ENCODE measurements at regions not wholly inside any gene's neighbourhood (a gene's known extent, or its start where the extent isn't known, plus 50 kb on each side); places are given as distances from the start of the nearest gene placed in this dataset.

DNA sequence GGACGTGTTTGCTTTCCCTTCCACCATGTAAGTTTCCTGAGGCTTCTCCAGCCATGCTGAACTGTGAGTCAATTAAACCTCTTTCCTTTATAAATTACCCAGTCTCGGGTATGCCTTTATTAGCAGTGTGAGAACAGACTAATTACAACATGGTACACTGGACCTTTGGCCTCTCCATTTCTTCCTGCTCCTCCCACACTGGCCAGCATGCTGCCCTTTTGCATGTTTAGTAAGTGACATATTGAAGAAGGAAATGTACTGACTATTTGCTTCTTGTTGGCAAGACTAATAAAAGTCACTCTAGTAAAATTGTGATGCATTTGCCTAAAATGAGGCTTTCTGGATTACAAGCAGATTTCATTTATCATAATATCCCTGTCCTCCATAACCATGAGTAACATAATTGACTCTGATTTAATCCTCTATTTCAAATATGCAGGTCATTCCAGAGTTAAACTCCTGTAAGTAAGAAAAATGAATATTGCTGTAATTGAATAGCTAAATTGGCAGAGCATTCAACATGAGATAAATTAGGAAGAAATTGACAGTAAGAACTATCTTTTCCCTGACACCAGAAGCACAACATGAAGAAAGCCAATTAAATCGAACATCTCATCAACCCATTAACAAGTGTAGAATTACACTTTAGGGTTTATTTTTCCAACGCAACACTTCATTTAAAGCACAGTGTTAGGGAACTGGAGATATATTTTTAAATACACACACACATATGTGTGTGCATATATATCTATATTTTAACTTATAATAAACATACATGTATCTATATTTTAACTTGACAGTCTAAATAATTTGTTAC, 427.8 kb upstream of the ZP4 start:
- Histone ChIP-seq H3K9ac (ENCODE audit: low read depth, low read length) (no peak overlapping the region), H3K4me1 (ENCODE audit: insufficient read depth, low read length) (no peaks in the 10 kb centered on the region), H3K9me3 (ENCODE audit: insufficient read depth, low read length, severe bottlenecking) (no peaks in the 10 kb centered on the region), H2AFZ (ENCODE audit: low read depth, low read length) (no peak overlapping the region), H3K4me2 (ENCODE audit: insufficient read depth, low read length) (no peak overlapping the region), H3K4me3 (ENCODE audit: low read depth in 1 of 2, low read length in 2 of 2) (no peak overlapping the region), H3K79me2 (ENCODE audit: insufficient read depth, low read length) (no peaks in the 10 kb centered on the region), H3K27me3 (ENCODE audit: insufficient read depth, low read length, poor library complexity) (no peaks in the 10 kb centered on the region), H4K20me1 (ENCODE audit: insufficient read depth, low read length) (no peaks in the 10 kb centered on the region), H3K27ac (ENCODE audit: low read length) (no peak overlapping the region), H3K36me3 (ENCODE audit: insufficient read depth, low read length) (no peaks in the 10 kb centered on the region)
- ATAC-seq (ENCODE audit: insufficient read depth, low read depth) (no peak), DNase-seq (no peak)
- TF ChIP-seq, protein P1, sequence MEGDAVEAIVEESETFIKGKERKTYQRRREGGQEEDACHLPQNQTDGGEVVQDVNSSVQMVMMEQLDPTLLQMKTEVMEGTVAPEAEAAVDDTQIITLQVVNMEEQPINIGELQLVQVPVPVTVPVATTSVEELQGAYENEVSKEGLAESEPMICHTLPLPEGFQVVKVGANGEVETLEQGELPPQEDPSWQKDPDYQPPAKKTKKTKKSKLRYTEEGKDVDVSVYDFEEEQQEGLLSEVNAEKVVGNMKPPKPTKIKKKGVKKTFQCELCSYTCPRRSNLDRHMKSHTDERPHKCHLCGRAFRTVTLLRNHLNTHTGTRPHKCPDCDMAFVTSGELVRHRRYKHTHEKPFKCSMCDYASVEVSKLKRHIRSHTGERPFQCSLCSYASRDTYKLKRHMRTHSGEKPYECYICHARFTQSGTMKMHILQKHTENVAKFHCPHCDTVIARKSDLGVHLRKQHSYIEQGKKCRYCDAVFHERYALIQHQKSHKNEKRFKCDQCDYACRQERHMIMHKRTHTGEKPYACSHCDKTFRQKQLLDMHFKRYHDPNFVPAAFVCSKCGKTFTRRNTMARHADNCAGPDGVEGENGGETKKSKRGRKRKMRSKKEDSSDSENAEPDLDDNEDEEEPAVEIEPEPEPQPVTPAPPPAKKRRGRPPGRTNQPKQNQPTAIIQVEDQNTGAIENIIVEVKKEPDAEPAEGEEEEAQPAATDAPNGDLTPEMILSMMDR (IDR thresholded peaks at IDR 0.05; ENCODE audit: borderline replicate concordance, extremely low read depth, low read length, poor library complexity, severe bottlenecking): no peak
- no peak for TF ChIP-seq EZH2 (IDR thresholded peaks at IDR 0.05; ENCODE audit: borderline replicate concordance, low read depth, low read length, severe bottlenecking)

DNA sequence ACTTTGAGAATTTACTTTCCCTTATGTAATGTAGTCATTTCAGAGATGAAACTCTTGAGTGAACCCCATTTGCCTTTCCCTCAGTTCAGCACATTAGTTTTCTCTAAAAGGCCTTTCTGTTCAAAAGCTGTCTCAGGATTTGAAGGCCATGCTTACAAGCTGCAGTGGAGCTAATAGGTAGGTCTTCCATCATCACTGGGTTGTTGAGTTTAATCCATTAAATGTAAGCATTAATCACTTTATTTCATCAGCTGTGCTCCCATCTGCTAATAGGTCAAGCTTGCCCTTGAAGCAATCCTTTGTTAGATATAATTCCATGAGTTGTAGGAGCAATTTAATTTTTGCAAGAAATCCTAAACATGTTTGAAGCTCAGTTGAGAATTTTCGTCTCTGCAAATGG, 422.2 kb upstream of the ZP4 start:
- Histone ChIP-seq H3K4me3 (ENCODE audit: low read depth in 1 of 2, low read length in 2 of 2) (no peak overlapping the region), H2AFZ (ENCODE audit: low read depth, low read length) (no peak overlapping the region), H4K20me1 (ENCODE audit: insufficient read depth, low read length) (no peaks in the 10 kb centered on the region), H3K36me3 (ENCODE audit: insufficient read depth, low read length) (no peaks in the 10 kb centered on the region), H3K4me1 (ENCODE audit: insufficient read depth, low read length) (no peaks in the 10 kb centered on the region), H3K4me2 (ENCODE audit: insufficient read depth, low read length) (no peak overlapping the region), H3K27ac (ENCODE audit: low read length) (no peak overlapping the region), H3K9me3 (ENCODE audit: insufficient read depth, low read length, severe bottlenecking) (no peaks in the 10 kb centered on the region), H3K79me2 (ENCODE audit: insufficient read depth, low read length) (no peaks in the 10 kb centered on the region), H3K9ac (ENCODE audit: low read depth, low read length) (no peak overlapping the region), H3K27me3 (ENCODE audit: insufficient read depth, low read length, poor library complexity) (no peaks in the 10 kb centered on the region)
- no peak for TF ChIP-seq EZH2 (IDR thresholded peaks at IDR 0.05; ENCODE audit: borderline replicate concordance, low read depth, low read length, severe bottlenecking)
- TF ChIP-seq, protein P1 (IDR thresholded peaks at IDR 0.05; ENCODE audit: borderline replicate concordance, extremely low read depth, low read length, poor library complexity, severe bottlenecking): no peak
- DNase-seq (no peak), ATAC-seq (ENCODE audit: insufficient read depth, low read depth) (no peak)

DNA sequence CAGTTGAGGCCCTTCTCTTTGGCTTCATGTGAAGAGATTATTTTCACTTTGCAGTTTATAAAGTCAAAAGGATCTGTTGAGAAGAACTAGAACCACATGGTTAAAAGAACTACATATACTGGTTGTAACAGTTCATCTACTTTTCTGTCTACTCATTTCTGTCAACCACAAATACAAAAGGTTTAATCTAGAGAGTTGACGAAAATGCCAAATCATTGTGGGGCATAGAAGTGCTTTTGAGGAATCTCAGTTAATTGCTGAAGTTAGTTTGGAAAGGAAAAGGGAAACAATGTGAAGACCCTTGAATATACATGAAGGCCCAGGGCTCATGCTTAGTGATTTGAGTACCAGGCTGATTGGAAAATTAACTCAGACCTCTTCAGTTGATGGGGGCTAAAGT, 415.7 kb upstream of the ZP4 start:
- Histone ChIP-seq H3K27ac (ENCODE audit: low read length) (no peak overlapping the region), H3K4me3 (ENCODE audit: low read depth in 1 of 2, low read length in 2 of 2) (no peak overlapping the region), H3K79me2 (ENCODE audit: insufficient read depth, low read length) (no peaks in the 10 kb centered on the region), H3K4me2 (ENCODE audit: insufficient read depth, low read length) (no peak overlapping the region), H3K9ac (ENCODE audit: low read depth, low read length) (no peak overlapping the region), H4K20me1 (ENCODE audit: insufficient read depth, low read length) (no peaks in the 10 kb centered on the region), H2AFZ (ENCODE audit: low read depth, low read length) (no peak overlapping the region), H3K9me3 (ENCODE audit: insufficient read depth, low read length, severe bottlenecking) (no peaks in the 10 kb centered on the region), H3K27me3 (ENCODE audit: insufficient read depth, low read length, poor library complexity) (no peaks in the 10 kb centered on the region), H3K36me3 (ENCODE audit: insufficient read depth, low read length) (no peaks in the 10 kb centered on the region), H3K4me1 (ENCODE audit: insufficient read depth, low read length) (no peaks in the 10 kb centered on the region)
- ATAC-seq (ENCODE audit: insufficient read depth, low read depth) (no peak), DNase-seq (no peak)
- no peak for TF ChIP-seq EZH2 (IDR thresholded peaks at IDR 0.05; ENCODE audit: borderline replicate concordance, low read depth, low read length, severe bottlenecking)
- TF ChIP-seq, protein P1 (IDR thresholded peaks at IDR 0.05; ENCODE audit: borderline replicate concordance, extremely low read depth, low read length, poor library complexity, severe bottlenecking): no peak

Data from DND-41 (cell line).